B cell (primary cell): ENCODE measurements at regions not wholly inside any gene's neighbourhood (a gene's known extent, or its start where the extent isn't known, plus 50 kb on each side); places are given as distances from the start of the nearest gene placed in this dataset.

Experiments used
- CTCF ChIP-seq: fragments of 200-600 bp; IDR thresholded peaks from one replicate; pipeline ENCODE4 v1.8.0; 2022; ENCODE audit warnings: antibody characterized with exemption, mild to moderate bottlenecking
- EZH2 ChIP-seq: IDR thresholded peaks from 2 replicates; pipeline ENCODE4 v1.6.1; 2012; ENCODE audit warnings: borderline replicate concordance, low read depth, mild to moderate bottlenecking, moderate library complexity, low read length; ENCODE audit not compliant: insufficient read depth, poor library complexity, severe bottlenecking

GRCh38 chr4:32564626-32565025 lies 1844.5 kb downstream of the PCDH7 start:
- no peak for TF ChIP-seq CTCF
- TF ChIP-seq EZH2: no peak
